GM21381 (cell line): ENCODE measurements at regions not wholly inside any gene's neighbourhood (a gene's known extent, or its start where the extent isn't known, plus 50 kb on each side); places are given as distances from the start of the nearest gene placed in this dataset.
"Not testable (repeated sequence)": the region's sequence is repeated elsewhere in the genome, so short reads cannot be mapped to it uniquely, and the experiment has no call there.

Source experiments
- ATAC-seq: cut with Tn5 transposase; IDR thresholded peaks from one replicate; pipeline ENCODE4 v1.9.1; 2021; ENCODE audit warnings: mild to moderate bottlenecking, moderate library complexity; ENCODE audit not compliant: unreplicated experiment

GRCh38 chr7:101707587-101707986 is 78.5 kb upstream of the MYL10 start:
- no peak for ATAC-seq

GRCh38 chr7:101708223-101708622 is 79.1 kb upstream of the MYL10 start:
- no peak for ATAC-seq

GRCh38 chr7:101712652-101713051 is 83.6 kb upstream of the MYL10 start:
- ATAC-seq, result no peak

- no peak for ATAC-seq
These were observed 85.0 kb upstream of the MYL10 start for GRCh38 chr7:101714097-101714496.

- ATAC-seq, result no peak
These were observed 88.7 kb upstream of the MYL10 start for GRCh38 chr7:101717628-101718357.

- ATAC-seq, result no peak
These were observed 89.4 kb upstream of the MYL10 start for GRCh38 chr7:101718363-101719122.

- no peak for ATAC-seq
These were observed 90.0 kb upstream of the MYL10 start for GRCh38 chr7:101719123-101719470.

- no peak for ATAC-seq
These were observed 91.2 kb upstream of the MYL10 start for GRCh38 chr7:101720324-101720723.

- ATAC-seq, result no peak
These were observed 93.2 kb upstream of the MYL10 start for GRCh38 chr7:101722247-101722646.

GRCh38 chr7:101723835-101724234 is 93.6 kb upstream of the CUX1 start:
- no peak for ATAC-seq

- no peak for ATAC-seq
These were observed 92.5 kb upstream of the CUX1 start for GRCh38 chr7:101724957-101725356.

GRCh38 chr7:101725921-101726320 is 91.5 kb upstream of the CUX1 start:
- no peak for ATAC-seq

- ATAC-seq, result no peak
These were observed 90.2 kb upstream of the CUX1 start for GRCh38 chr7:101727184-101727583.

GRCh38 chr7:101728128-101728527 is 89.3 kb upstream of the CUX1 start:
- no peak for ATAC-seq

- ATAC-seq, result not testable (repeated sequence)
These were observed 88.6 kb upstream of the CUX1 start for GRCh38 chr7:101728873-101729240.

GRCh38 chr7:101729241-101729883 is 88.1 kb upstream of the CUX1 start:
- ATAC-seq, result no peak

- ATAC-seq, result no peak
These were observed 85.8 kb upstream of the CUX1 start for GRCh38 chr7:101731502-101732084.

- ATAC-seq, result peak; percentile 60
These were observed 83.5 kb upstream of the CUX1 start for GRCh38 chr7:101733713-101734475.

- ATAC-seq, result no peak
These were observed 81.3 kb upstream of the CUX1 start for GRCh38 chr7:101736084-101736483.

GRCh38 chr7:101739775-101740398 is 77.5 kb upstream of the CUX1 start:
- no peak for ATAC-seq
